GM19372 (cell line): ENCODE measurements at regions not wholly inside any gene's neighbourhood (a gene's known extent, or its start where the extent isn't known, plus 50 kb on each side); places are given as distances from the start of the nearest gene placed in this dataset.
"Not testable (repeated sequence)": the region's sequence is repeated elsewhere in the genome, so short reads cannot be mapped to it uniquely, and the experiment has no call there.

Experiments used
- ATAC-seq: cut with Tn5 transposase; IDR thresholded peaks from one replicate; pipeline ENCODE4 v1.9.1; 2021; ENCODE audit warnings: mild to moderate bottlenecking, low read depth, moderate library complexity; ENCODE audit not compliant: unreplicated experiment

GRCh38 chr13:90872491-90873025 lies 474.9 kb upstream of the MIR17HG start:
- no peak for ATAC-seq

- ATAC-seq, result no peak
These were observed 466.7 kb upstream of the MIR17HG start for GRCh38 chr13:90880790-90881189.

DNA sequence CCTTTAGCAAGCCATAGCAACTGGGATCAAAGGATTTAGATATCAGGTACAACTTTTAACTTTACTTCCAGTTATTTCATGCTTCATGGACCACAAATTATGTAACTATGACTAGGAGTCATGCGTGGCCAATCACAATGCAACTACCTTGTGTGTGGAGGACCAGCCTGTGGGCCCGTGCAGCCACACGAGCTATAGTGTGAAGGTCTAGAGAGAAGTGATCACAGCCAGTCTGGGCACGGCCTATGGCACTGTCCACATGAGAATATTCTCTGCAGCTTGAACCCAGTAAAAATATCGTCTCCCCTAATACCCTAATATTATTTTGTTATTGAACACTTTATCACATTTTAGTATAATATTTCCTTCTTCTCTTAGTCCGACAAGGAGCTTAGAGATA lies 464.9 kb upstream of the MIR17HG start:
- ATAC-seq, result no peak

DNA sequence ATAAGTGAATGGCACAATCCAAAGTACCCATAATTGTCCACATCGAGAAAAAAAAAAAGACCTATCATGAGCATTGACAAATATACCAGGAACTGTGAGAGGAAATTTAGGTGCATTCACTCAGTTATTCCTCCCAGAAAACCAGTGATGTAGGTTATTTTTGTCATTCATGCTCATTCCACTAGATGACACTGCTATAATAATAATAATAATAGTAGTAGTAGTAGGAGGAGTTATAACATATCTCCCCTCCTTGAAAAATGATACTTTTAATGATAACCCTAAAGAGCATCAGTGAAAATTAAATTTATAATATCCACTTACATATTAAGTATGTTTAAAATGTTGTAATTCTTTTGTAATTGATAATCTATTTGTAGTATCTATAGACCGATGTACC lies 463.9 kb upstream of the MIR17HG start:
- no peak for ATAC-seq

GRCh38 chr13:90884066-90884465 lies 463.4 kb upstream of the MIR17HG start:
- ATAC-seq, result no peak

GRCh38 chr13:90889906-90890834 lies 457.3 kb upstream of the MIR17HG start:
- no peak for ATAC-seq

- no peak for ATAC-seq
These were observed 456.2 kb upstream of the MIR17HG start for GRCh38 chr13:90891329-90891728.

GRCh38 chr13:90893199-90893598 lies 454.3 kb upstream of the MIR17HG start:
- not testable (repeated sequence) for ATAC-seq

- no peak for ATAC-seq
These were observed 451.5 kb upstream of the MIR17HG start for GRCh38 chr13:90896002-90896401.

GRCh38 chr13:90898811-90899210 lies 448.7 kb upstream of the MIR17HG start:
- ATAC-seq, result no peak

DNA sequence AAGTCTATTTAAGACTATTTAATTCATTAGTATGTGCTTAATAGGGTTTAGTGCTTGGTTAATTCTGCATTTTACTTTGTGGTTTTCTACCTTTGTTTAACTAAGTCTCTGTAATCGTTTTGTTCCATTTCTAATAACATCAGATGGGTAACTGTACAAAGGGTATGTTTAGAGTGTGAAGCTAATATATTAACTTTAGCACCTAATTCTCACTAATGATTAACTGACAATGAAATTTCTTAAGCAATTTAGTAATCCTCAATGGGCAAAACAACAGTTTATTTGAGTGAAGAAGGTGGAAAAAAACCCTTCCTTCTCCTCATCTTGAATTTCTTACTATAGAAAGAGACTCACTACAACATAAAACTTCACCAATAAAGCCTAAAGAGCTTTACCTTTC lies 448.1 kb upstream of the MIR17HG start:
- no peak for ATAC-seq

DNA sequence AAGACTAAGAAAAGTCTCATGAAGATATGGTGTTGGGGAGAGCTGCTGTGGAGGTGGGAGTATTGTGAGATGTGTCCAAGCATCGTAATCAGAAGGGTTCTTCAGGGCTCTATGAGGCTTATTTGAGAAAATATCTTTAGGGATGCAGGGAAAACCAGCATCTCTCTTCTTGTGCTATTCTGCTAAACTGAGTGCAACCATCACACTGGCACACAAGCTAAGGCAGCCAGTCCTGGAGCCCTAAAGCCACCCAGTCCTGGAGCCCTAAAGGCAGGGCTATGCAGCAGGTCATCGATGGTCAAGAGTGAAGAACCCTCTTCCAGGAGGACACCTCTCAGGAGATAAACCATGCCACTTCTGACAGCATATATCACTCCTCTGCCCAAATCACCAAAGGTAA lies 445.2 kb upstream of the MIR17HG start:
- ATAC-seq, result no peak

GRCh38 chr13:90906554-90906953 lies 440.9 kb upstream of the MIR17HG start:
- ATAC-seq, result no peak

DNA sequence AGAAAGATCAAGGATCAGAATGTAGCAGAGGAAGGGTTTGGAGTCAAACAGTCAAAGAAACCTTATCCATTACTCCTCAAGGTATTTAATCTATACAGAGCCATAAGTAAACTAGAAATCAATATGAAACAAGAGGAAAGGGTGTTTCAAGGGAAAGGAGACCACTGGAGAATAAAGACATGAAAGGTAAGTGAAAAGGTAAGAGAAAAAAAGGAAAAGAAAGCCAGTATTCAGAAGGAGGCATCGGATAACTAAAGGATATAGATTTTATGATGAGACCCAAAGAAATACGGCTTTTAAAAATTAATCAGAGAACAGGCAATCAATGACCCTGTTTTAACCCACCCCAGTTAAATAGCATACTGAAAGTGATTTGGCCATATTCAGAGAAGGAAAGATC lies 438.7 kb upstream of the MIR17HG start:
- no peak for ATAC-seq

DNA sequence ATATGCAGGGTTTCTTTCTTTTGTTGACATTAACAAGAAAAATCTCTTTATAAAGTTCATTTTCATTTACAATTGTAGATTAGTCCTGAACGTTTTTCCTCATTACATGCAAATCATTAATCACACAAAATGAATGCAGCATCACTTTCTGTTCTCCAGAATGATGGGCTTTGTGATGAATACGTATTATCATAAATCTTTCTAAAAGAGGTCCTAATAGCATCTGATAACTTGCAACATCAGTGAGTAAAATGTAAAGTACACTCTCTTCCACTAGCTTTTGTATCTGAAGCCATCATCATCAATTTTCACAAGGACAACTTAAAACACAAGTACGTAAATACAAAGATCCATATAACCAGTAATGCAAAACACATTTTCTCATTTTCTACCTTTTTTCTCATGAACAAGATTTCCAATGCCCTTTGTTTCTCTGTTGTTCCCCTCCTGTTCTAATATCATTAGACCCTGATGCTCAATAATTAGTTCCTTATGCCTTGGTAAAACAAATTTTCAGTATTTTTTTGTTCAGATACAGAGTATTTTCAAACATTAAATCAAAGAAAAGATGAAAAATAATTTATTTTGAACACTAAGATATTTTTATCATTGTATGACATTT lies 437.4 kb upstream of the MIR17HG start:
- ATAC-seq, result no peak

GRCh38 chr13:90912247-90912646 lies 435.2 kb upstream of the MIR17HG start:
- ATAC-seq, result no peak

DNA sequence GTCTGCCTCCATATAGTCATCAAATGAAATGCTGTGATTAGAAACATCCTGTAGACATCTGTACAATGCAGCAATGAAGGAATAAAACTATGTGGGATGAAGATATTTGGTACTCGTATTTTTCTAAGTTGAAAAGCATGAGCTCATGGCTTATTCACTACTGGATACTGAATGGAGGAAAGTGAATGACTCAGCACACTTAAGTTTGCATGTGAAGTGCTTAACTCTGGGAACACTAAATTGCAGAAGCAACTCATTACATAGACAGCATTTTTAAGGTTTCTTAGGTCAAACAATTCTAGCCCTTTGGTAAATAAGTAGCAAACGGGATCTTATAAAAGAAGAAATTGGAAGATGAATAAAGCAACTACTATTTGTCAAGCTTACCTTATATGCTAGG lies 429.0 kb upstream of the MIR17HG start:
- no peak for ATAC-seq

DNA sequence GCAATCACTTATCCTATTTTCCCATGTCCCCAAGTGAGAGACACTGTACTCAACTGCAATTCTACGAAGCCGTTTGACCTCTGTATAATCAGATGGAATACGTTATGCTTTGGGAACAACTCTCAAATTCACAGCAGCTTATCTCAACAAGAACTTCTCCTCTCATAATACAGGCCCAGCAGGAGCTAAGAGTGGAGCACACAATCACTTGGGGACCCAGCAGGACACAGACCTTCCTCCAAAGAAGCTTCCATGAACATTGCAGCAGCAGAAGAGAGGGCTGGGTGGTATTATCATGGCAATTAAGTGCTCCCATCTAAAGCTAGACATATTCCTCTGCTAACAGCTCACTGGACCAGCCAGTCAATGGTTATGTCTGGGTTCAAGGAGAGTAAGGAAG lies 428.3 kb upstream of the MIR17HG start:
- no peak for ATAC-seq

GRCh38 chr13:90926459-90926858 lies 421.0 kb upstream of the MIR17HG start:
- no peak for ATAC-seq

DNA sequence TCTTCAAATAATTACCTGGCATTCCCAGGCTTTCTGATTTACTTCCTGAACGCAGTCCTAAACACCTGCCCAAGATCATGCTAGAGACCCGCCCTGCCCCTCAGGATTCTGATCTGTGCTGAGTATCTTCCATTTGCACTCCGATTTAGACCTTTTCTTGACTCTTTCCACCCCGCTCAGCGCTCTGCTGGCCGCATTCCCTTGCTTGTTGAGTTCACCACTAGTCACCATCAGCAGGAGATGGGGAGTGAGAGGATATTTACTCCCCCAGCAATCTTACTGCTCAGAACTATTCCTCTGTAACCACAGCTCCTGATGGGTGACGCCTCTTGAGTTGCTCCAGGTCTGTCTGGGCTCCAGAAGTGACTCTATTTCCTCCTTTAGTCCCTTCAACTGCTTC lies 419.4 kb upstream of the MIR17HG start:
- ATAC-seq, result no peak

DNA sequence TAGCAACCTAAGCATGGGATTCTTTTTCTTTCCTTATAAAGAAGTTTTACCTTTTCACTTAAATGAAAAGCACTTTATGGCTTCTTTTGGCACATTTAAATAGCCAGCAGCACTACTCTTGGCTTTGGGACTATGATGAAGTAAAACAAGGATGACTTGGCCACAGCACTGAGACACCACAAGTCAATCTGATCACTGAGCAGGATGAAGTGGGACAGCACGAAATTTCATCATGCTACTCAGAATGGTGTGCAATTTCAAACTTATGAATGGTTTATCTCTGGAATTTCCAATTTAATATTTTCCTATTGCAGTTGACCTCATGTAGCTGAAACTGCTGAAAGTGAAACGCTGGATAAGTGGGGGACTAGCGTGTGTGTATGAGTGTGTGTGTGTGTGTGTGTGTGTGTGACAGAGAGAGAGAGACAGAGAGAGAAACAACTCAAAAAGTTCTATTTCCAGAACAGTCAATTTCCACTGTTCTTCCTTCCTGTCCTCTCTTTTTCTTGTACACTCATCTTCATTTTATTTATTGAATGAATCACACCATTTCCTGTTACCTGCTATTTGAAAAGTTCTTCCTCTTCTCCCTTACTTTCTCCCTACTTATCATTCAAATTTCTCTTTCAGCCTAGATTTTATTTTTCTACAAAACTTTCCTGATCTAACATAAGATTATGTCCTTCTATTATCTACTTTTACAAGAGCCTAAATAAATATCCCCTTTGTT lies 414.2 kb upstream of the MIR17HG start:
- ATAC-seq, result no peak
